C4-2B (cell line): ENCODE measurements at regions not wholly inside any gene's neighbourhood (a gene's known extent, or its start where the extent isn't known, plus 50 kb on each side); places are given as distances from the start of the nearest gene placed in this dataset.

Experiments used
- ZFX ChIP-seq: fragments of 450-650 bp; IDR thresholded peaks from 2 replicates; pipeline ENCODE4 v1.6.1; 2017
- TF ChIP-seq, protein P1 (sequence below): fragments of 450-650 bp; conservative IDR thresholded peaks from 2 replicates; pipeline ENCODE4 v1.5.1; 2017; ENCODE audit warnings: mild to moderate bottlenecking

GRCh38 chr20:6466075-6466810, 301.2 kb upstream of the BMP2 start:
- TF ChIP-seq, protein P1, sequence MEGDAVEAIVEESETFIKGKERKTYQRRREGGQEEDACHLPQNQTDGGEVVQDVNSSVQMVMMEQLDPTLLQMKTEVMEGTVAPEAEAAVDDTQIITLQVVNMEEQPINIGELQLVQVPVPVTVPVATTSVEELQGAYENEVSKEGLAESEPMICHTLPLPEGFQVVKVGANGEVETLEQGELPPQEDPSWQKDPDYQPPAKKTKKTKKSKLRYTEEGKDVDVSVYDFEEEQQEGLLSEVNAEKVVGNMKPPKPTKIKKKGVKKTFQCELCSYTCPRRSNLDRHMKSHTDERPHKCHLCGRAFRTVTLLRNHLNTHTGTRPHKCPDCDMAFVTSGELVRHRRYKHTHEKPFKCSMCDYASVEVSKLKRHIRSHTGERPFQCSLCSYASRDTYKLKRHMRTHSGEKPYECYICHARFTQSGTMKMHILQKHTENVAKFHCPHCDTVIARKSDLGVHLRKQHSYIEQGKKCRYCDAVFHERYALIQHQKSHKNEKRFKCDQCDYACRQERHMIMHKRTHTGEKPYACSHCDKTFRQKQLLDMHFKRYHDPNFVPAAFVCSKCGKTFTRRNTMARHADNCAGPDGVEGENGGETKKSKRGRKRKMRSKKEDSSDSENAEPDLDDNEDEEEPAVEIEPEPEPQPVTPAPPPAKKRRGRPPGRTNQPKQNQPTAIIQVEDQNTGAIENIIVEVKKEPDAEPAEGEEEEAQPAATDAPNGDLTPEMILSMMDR: no peak
- no peak for TF ChIP-seq ZFX
